Stomach (tissue), 8 donors: ENCODE measurements at regions not wholly inside any gene's neighbourhood (a gene's known extent, or its start where the extent isn't known, plus 50 kb on each side); places are given as distances from the start of the nearest gene placed in this dataset.
A peak's percentile ranks its signal among the peaks of the same experiment; 100 is the strongest.

ENCODE experiments used
- DNase-seq, 2 donors: peaks; one replicate each; pipeline versions ENCODE4 v3.0.0 to v3.0.0-alpha.2; 2013 to 2019
- H3K27ac ChIP-seq, 5 donors: fragments of 200-600 bp in 4 of 5; sonication (generic) in 4 of 5; one replicate each; pipeline ENCODE4 v1.5.1; 2013 to 2019; ENCODE audit warnings: mild to moderate bottlenecking in 1 of 5, moderate library complexity in 1 of 5
- H3K27me3 ChIP-seq, 3 donors: fragments of 200-600 bp; sonication (generic); one replicate each; pipeline ENCODE4 v1.5.1; 2017 to 2019; ENCODE audit warnings: mixed run types in 1 of 3
- H3K36me3 ChIP-seq, 4 donors: fragments of 200-600 bp; sonication (generic); 1 replicate in 3 of 4; 2 replicates in 1 of 4; pipeline ENCODE4 v1.5.1; 2016 to 2019
- H3K4me1 ChIP-seq, 4 donors: fragments of 200-600 bp; sonication (generic); one replicate each; pipeline ENCODE4 v1.5.1; 2016 to 2019
- H3K4me3 ChIP-seq, 4 donors: fragments of 200-600 bp; sonication (generic) in 3 of 4; one replicate each; pipeline ENCODE4 v1.5.1; 2016 to 2019; ENCODE audit warnings: mild to moderate bottlenecking in 1 of 4
- H3K9me3 ChIP-seq, 4 donors: fragments of 200-600 bp; sonication (generic); one replicate each; pipeline ENCODE4 v1.5.1; 2016 to 2019
- EP300 ChIP-seq: sonication (generic); formaldehyde crosslinking; IDR thresholded peaks from one replicate; pipeline ENCODE4 v1.6.1; 2017; ENCODE audit warnings: antibody characterized with exemption
- POLR2A ChIP-seq, 4 donors: fragments of 450-650 bp; IDR thresholded peaks; one replicate each; pipeline ENCODE4 v1.6.1; 2016; ENCODE audit warnings: antibody characterized with exemption in 4 of 4, control low read depth in 2 of 4, mild to moderate bottlenecking in 1 of 4, moderate library complexity in 1 of 4
- POLR2AphosphoS5 ChIP-seq, 3 donors: sonication (generic); formaldehyde crosslinking; IDR thresholded peaks; one replicate each; pipeline ENCODE4 v1.6.1; 2016; ENCODE audit warnings: antibody characterized with exemption in 3 of 3
- WGBS, 5 donors: extraction: QIAGEN DNeasy Blood & Tissue Kit in 3 of 5; methylation state at CpG; one replicate each; pipeline versions ENCODE4 v1.1.5 to v1.1.7; 2013 to 2018; 5-methylcytosine and 5-hydroxymethylcytosine counted together
- intact Hi-C: fragments of 100-400 bp; cut with DNase I; formaldehyde crosslinking; loops from one replicate; pipeline ENCODE4 v1.15.1; 2023; ENCODE audit warnings: low total_unique reads
- TF ChIP-seq, protein P1 (sequence below), 7 experiments: fragments of 450-650 bp in 4 of 7; fragments of 200-600 bp in 3 of 7; sonication (generic) in 3 of 7; IDR thresholded peaks; one replicate each; pipeline ENCODE4 v1.5.1; 2016 to 2019; ENCODE audit warnings: antibody characterized with exemption in 7 of 7, control low read depth in 2 of 7, mild to moderate bottlenecking in 1 of 7
- donor health status: healthy with polysubstance abuse.
- donor health status: Bipolar disorder and iron deficiency.
- donor health status: healthy.

DNA sequence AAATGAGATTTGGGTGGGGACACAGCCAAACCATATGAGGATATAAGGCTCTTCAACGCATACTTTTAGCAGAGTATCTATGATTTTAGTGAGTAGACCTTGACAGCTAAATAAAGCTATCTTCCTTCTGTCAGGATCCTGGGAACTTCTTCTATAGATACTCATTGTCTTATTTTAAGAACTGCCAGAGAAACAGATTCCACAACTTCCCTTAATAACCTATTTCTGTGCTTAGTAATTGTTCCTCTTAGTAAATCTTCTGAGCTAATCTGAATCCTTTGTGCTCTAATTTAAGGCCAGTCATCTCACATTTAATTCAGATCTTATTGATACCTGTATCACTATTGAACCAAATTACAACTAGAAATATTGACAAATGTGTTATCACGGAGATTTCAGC is 64.0 kb upstream of the CEP85L start:
- 85 to 94% (median 89%) methylated on average over 2 of the region's 2 CpGs for WGBS, 5 donors
- H3K36me3 ChIP-seq, result no peaks in the 10 kb centered on the region
- no peak overlapping the region for H3K27ac ChIP-seq
- H3K9me3 ChIP-seq, result no peaks in the 10 kb centered on the region
- no peaks in the 10 kb centered on the region for H3K27me3 ChIP-seq
- DNase-seq, result no peak
- intact Hi-C loops, result no loop called here
- no peak overlapping the region for H3K4me3 ChIP-seq
- peaks cover 0 to 8% (median 4%) of the 10 kb centered on the region in 4 donors for H3K4me1 ChIP-seq
- TF ChIP-seq POLR2AphosphoS5 (IDR thresholded peaks at IDR 0.05), result no peak
- TF ChIP-seq, protein P1, sequence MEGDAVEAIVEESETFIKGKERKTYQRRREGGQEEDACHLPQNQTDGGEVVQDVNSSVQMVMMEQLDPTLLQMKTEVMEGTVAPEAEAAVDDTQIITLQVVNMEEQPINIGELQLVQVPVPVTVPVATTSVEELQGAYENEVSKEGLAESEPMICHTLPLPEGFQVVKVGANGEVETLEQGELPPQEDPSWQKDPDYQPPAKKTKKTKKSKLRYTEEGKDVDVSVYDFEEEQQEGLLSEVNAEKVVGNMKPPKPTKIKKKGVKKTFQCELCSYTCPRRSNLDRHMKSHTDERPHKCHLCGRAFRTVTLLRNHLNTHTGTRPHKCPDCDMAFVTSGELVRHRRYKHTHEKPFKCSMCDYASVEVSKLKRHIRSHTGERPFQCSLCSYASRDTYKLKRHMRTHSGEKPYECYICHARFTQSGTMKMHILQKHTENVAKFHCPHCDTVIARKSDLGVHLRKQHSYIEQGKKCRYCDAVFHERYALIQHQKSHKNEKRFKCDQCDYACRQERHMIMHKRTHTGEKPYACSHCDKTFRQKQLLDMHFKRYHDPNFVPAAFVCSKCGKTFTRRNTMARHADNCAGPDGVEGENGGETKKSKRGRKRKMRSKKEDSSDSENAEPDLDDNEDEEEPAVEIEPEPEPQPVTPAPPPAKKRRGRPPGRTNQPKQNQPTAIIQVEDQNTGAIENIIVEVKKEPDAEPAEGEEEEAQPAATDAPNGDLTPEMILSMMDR (IDR thresholded peaks at IDR 0.05), result no peak
- no peak for TF ChIP-seq EP300
- no peak for TF ChIP-seq POLR2A (IDR thresholded peaks at IDR 0.05)

DNA sequence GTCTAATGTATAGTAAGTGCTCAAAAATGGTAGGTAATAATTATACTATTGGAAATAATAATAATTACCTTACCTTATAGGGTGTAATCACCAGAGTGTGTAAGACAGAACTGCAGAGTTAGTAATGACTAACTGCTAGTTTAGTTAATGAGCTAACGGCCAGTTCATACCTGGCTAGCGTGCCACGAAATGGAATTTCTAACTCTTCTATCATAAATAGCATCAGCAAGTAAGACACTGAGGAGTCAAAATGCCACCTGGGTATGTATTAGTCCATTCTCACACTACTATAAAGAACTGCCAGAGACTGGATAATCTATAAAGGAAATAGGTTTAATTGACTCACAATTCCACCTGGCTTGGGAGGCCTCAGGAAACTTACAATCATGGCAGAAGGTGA is 63.4 kb upstream of the CEP85L start:
- TF ChIP-seq, protein P1 (IDR thresholded peaks at IDR 0.05), result no peak
- TF ChIP-seq POLR2A (IDR thresholded peaks at IDR 0.05), result no peak
- no peak for TF ChIP-seq POLR2AphosphoS5 (IDR thresholded peaks at IDR 0.05)
- no peak for TF ChIP-seq EP300
- H3K27ac ChIP-seq, result no peak overlapping the region
- no peak overlapping the region for H3K4me3 ChIP-seq
- intact Hi-C loops, result no loop called here
- 98 to 99% (median 98%) methylated on average over 3 of the region's 3 CpGs for WGBS, 5 donors
- no peaks in the 10 kb centered on the region for H3K9me3 ChIP-seq
- H3K36me3 ChIP-seq, result no peaks in the 10 kb centered on the region
- peaks cover 5 to 14% (median 10%) of the 10 kb centered on the region in 4 donors for H3K4me1 ChIP-seq
- no peaks in the 10 kb centered on the region for H3K27me3 ChIP-seq
- no peak for DNase-seq

DNA sequence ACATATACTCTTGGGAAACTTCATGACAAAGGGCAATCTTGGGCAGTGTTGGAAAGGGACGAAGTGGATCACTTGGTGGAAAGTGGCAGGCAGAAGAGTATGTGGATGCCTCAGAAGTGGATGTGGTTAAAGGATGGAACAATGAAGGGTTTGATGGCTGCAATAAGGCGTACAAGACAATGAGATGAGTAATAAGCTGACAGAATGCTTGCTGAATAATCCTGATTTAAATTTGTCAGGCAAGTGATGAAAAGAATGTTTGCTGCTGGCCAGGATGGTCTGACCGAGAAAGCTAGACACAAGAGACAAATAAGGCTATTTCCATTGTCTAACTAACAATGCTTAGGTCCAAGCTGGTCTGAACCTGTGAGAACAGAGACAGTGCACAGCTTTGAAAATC is 61.6 kb upstream of the CEP85L start:
- no peak overlapping the region for H3K4me3 ChIP-seq
- no peaks in the 10 kb centered on the region for H3K36me3 ChIP-seq
- H3K27ac ChIP-seq, result no peak overlapping the region
- no peaks in the 10 kb centered on the region for H3K9me3 ChIP-seq
- DNase-seq, result no peak
- TF ChIP-seq EP300, result no peak
- no peak for TF ChIP-seq POLR2A (IDR thresholded peaks at IDR 0.05)
- TF ChIP-seq POLR2AphosphoS5 (IDR thresholded peaks at IDR 0.05), result no peak
- intact Hi-C loops, result no loop called here
- WGBS, 5 donors, result 81 to 90% (median 85%) methylated on average over 3 of the region's 3 CpGs
- peaks cover 15 to 32% (median 26%) of the 10 kb centered on the region in 4 donors for H3K4me1 ChIP-seq
- H3K27me3 ChIP-seq, result no peaks in the 10 kb centered on the region

DNA sequence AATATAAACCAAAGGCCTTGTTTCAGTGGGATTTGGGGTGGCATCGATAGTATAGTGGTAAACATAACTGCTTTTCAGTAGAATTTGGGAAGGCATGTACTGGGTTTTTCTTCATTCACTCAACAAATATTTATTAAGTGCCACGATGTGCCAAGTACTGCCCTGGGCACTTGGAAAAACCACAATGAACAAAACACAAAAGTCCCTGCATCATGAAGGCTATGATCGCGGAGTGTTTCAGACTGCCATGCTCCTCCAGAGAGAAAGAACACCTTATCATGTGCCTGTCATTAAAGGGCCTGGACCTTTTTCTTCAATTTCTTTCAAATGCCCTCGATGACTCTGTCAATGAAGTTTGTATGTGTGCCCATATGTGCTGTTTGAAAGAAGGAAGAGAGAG is 59.2 kb upstream of the CEP85L start:
- no peak for TF ChIP-seq POLR2AphosphoS5 (IDR thresholded peaks at IDR 0.05)
- TF ChIP-seq, protein P1 (IDR thresholded peaks at IDR 0.05), result no peak
- TF ChIP-seq EP300, result no peak
- no peak for TF ChIP-seq POLR2A (IDR thresholded peaks at IDR 0.05)
- no peaks in the 10 kb centered on the region for H3K36me3 ChIP-seq
- peaks cover 22 to 44% (median 30%) of the 10 kb centered on the region in 4 donors for H3K4me1 ChIP-seq
- H3K4me3 ChIP-seq, result no peak overlapping the region
- 31 to 68% (median 50%) methylated on average over 5 of the region's 5 CpGs for WGBS, 5 donors
- intact Hi-C loops, result no loop called here
- peak overlapping the region in 4 of 5 donors; percentile 62 to 87 (median 78) for H3K27ac ChIP-seq
- no peaks in the 10 kb centered on the region for H3K9me3 ChIP-seq
- H3K27me3 ChIP-seq, result no peaks in the 10 kb centered on the region
- DNase-seq, result no peak

DNA sequence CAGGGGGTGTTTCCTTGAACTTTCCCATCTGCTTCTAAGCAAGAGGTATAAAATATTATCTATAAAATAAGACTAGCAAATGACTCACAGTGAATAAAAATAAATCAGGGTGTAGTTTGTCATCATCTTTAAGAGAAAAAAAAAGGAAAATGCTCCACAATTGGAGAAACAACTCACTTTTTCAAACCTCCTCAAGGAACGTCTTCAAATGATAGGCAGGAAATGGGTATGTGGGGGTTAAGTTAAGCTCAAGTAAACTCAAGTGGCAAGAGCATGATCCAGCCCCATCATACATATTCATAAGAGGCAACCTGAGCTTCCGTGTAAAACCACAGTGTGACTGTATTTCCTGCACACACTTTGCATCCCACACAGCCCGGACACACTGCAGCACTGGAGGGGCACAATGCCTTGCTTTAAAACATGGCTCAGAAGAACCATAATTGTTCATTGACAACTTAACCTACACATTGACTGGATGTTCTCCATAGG is 58.5 kb upstream of the CEP85L start:
- intact Hi-C loops, result no loop called here
- no peaks in the 10 kb centered on the region for H3K36me3 ChIP-seq
- H3K4me1 ChIP-seq, result peaks cover 27 to 51% (median 37%) of the 10 kb centered on the region in 4 donors
- peak; percentile 39 to 73 for DNase-seq
- H3K4me3 ChIP-seq, result peak overlapping the region; percentile 30 to 47 (median 38)
- no peaks in the 10 kb centered on the region for H3K9me3 ChIP-seq
- TF ChIP-seq POLR2AphosphoS5 (IDR thresholded peaks at IDR 0.05) (peak in 2 of 3 donors; percentile 11 to 58), POLR2A (IDR thresholded peaks at IDR 0.05) (no peak)
- peak overlapping the region; percentile 58 to 87 (median 77) for H3K27ac ChIP-seq
- WGBS, 5 donors, result 4 to 26% (median 8%) methylated on average over 3 of the region's 3 CpGs
- no peaks in the 10 kb centered on the region for H3K27me3 ChIP-seq
